GM19467 (cell line): ENCODE measurements at regions not wholly inside any gene's neighbourhood (a gene's known extent, or its start where the extent isn't known, plus 50 kb on each side); places are given as distances from the start of the nearest gene placed in this dataset.

Experiments used
- ATAC-seq: cut with Tn5 transposase; IDR thresholded peaks from one replicate; pipeline ENCODE4 v1.9.1; 2021; ENCODE audit warnings: mild to moderate bottlenecking, moderate library complexity; ENCODE audit not compliant: unreplicated experiment

DNA sequence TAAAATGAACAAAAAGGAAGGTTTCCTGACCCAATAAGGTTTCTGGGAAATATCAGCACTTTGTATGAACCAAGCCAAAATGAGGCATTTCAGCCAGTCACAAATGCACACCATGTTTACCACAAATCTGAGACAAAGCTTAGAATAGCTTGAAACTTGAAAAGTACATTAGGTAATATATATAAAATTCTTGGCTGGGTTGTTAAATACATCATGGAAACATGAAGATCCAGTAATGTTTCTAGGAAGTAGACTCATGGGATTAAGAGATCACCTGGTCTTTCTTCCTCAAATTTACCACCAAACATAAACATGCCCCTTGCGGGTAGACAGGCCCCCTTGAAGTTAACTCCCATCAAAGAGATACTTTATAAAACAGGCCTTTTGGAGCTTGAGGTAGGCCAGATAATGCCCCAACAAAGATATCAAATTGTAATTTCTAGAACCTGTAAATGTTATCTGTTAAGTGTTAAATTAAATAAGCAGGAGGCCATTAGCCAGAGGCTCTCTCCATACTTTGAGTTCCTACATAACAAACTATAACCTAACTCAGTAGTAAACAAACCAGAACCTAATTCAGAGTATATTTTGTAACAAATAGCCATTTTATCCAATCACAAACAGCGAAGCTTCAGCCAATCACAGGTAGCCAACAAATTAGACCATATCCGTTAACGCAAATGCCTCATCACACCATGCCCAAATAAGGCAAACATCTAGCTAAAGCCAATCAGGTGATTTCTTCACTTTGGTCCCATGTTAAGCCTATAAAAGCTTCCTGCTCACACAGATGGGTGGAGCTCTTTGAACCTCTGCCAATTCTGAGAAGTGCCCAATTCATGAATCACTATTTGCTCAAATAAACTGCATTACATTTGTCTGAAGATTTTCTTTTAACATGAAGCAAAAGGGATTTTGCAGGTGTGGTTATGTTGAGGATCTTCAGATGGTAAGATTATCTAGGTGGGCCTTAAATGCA lies 127.9 kb upstream of the TARS1 start:
- no peak for ATAC-seq

DNA sequence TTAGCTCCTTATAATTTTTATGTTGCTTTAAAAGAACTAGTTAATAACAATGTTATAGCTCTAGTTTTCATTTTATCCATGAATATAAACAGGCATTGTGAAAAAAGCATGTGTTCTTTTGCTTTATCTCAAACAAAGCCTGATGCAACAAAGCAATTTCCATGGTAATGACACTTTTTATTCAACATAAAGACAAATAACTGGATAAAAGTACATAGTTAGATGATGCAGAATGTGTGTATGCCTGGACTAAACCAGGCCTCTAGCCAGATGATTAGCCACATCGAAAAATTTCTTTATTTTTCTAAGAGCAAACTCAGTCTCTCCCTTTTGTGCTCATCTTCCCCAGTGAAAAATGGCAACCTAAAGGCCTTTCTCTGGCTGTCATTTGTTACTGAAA lies 125.6 kb upstream of the TARS1 start:
- no peak for ATAC-seq

DNA sequence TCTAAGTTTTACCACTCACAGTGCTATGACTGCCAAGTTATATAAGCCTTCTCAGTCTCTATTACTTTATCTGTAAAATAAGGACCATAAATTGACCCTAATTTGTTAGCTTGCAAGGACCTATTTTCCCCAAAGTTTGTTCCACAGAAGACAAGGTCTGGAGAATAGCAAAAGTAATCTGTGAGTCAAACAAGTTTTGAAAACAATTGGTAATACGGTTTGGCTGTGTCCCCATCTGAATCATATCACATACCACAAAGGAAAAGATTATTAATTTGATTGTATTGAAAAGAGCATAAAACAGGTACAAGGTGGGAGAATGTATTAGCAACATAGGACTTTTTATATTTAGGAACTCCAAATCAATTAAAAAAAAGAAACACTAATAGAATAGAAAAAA lies 124.0 kb upstream of the TARS1 start:
- no peak for ATAC-seq

- no peak for ATAC-seq
Measured at GRCh38 chr5:33317271-33317670, 123.5 kb upstream of the TARS1 start.

GRCh38 chr5:33319151-33319550 lies 121.6 kb upstream of the TARS1 start:
- ATAC-seq: no peak

DNA sequence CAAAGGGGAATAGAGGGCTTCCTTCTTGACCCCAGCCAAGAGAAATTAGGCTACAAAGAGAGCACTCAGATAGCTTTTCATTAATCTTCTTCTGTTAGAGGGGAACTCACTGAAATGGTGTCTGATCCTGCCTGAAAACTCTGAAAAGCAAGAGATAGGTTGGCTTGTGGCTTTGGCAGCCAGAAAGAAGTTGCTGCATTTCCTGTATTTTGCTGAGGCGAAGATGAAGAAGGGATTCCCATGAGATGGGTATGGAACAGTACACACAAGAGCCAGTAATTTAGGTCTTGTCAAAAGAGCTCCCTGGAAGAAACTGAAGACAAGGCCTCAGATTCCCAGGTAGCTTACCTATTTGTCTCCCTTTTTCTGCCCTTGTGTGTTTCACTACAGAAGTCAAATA lies 120.9 kb upstream of the TARS1 start:
- ATAC-seq: no peak

DNA sequence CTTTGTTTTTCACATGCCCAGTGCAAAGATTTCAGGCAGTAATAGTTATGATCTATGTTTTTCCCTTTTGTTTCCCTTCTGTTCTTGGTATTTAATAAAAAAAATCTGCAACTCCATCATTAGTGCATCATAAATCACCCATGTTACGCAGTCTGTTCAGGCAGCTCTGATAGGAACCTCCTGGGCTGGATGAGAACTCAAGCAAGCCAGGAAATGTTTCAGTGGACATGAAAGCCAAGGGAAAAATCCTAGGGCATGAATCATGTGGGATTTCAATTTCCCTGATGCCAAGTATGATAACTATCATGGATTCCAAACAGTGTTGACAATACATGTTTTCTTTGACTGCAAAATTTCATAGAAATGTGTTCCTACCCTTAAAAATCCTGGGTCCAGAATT lies 119.7 kb upstream of the TARS1 start:
- ATAC-seq: no peak

GRCh38 chr5:33322632-33323031 lies 118.1 kb upstream of the TARS1 start:
- no peak for ATAC-seq

- no peak for ATAC-seq
Measured at GRCh38 chr5:33324667-33325307, 116.0 kb upstream of the TARS1 start.

DNA sequence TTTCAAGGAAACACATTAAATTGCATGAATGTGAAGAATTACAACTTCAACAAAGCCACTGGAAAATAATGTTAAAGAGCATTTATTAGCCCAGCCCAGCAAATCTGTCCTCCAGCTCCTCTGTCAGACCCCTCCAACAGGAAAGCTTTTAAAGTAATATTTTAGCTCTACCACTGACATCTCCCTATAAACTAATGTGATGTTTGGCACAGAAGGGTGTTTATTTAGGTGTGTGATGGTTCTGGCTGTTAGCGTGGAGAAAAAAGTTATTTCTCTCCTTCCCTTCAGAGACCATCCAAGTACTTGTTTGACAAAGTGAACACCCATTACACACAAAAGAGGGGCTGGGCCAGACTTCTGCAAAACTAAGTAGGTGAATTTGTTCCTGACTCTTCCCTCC lies 111.9 kb upstream of the TARS1 start:
- no peak for ATAC-seq

- ATAC-seq: no peak
Measured at GRCh38 chr5:33329891-33330290, 110.9 kb upstream of the TARS1 start.

DNA sequence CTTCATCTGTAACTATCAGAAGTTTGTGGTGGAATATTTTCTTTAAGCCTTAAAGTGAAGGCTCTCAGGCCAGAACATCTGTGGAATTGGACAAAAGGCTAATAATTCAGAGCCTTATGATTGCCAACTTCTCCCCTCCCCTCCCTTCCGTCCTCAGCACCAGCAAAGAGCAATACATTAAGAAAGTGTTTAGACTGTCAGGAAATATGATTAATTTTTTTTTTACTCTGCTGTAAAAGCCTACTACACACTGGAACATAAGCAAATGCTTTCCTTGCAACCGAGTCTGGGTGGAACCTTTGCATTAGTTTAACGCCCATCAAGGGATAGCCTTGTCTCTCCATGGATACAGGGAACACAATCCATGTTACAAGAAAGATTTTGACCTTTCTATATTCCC lies 110.3 kb upstream of the TARS1 start:
- no peak for ATAC-seq

- ATAC-seq: no peak
Measured at GRCh38 chr5:33330992-33331391, 109.8 kb upstream of the TARS1 start.

DNA sequence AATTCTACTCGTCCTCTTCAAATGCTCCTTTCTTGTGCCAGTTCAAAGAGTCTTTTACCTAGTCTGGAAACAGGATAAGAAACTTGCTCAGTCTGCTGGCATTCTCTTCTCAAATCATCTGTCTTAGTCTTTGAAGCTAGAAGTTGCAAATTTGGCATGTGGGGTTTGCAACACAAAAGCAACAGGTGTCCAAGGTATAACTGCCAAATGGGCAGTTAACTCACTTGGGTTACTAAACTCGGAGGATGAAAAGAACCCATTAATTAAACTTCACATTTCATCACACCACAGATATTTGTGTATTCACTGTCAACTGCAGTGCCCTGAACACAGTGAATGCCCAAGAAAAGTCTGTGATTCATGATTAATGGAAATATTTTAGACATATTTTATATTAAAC lies 108.0 kb upstream of the TARS1 start:
- no peak for ATAC-seq

DNA sequence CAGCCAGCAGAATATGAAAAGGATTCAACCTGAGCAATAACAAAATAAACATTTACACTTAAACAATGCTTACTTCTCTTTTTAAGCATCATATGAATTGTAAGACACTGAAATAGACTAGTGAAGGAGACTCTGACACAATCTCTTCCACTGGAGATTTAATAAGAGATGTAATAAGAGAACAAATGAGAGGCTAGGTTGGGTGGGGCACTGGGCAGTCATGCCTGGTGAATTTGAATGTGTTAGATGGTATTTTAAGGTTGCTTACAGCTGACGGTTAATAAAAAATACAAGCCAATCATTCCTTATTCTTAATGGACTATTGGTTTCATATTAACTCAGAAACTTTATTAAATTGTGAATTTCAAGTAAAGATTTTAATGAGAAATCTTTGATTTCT lies 105.9 kb upstream of the TARS1 start:
- no peak for ATAC-seq

DNA sequence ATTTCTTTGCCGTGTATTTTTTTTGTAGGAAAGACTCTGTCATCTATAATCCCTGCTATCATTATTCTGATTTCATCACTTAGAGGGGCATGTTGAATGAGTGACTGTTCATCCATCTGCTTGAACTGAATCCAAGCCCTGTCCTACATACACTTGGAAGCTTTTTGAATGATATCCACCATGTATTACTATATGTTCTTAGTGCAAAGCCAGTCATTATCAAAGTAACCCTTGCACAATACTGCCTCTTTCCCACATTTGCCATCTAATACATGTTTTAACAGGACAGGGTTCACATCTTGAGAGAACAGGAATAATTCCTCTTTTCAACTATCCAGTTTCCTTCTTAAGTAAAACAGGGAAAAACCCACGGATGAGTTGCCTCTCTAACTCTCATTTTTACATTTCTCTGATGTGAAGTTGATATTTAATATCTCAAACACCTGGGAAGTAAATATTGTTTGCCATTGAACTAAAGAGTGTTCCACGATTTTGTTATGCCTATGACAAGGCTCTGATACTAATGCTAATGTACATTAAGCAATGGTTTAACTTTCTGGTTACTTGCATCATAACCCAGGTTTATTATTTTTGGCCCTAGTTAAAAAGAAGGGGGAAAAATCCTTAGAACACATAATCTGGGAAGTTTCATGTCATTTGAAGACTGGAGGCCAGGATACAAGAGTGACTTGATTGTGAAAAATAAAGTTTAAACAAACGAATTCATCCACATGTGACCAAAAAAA lies 103.7 kb upstream of the TARS1 start:
- ATAC-seq: no peak

- no peak for ATAC-seq
Measured at GRCh38 chr5:33337637-33337992, 103.2 kb upstream of the TARS1 start.

GRCh38 chr5:33338336-33339110 lies 102.2 kb upstream of the TARS1 start:
- no peak for ATAC-seq

- no peak for ATAC-seq
Measured at GRCh38 chr5:33339413-33339812, 101.4 kb upstream of the TARS1 start.

GRCh38 chr5:33340195-33340594 lies 100.6 kb upstream of the TARS1 start:
- ATAC-seq: no peak

GRCh38 chr5:33341351-33341750 lies 99.4 kb upstream of the TARS1 start:
- ATAC-seq: no peak
